HG02759 (cell line): ENCODE measurements at regions not wholly inside any gene's neighbourhood (a gene's known extent, or its start where the extent isn't known, plus 50 kb on each side); places are given as distances from the start of the nearest gene placed in this dataset.

Experiments used
- ATAC-seq: cut with Tn5 transposase; IDR thresholded peaks from one replicate; pipeline ENCODE4 v1.9.1; 2021; ENCODE audit warnings: mild to moderate bottlenecking, moderate library complexity; ENCODE audit not compliant: unreplicated experiment

DNA sequence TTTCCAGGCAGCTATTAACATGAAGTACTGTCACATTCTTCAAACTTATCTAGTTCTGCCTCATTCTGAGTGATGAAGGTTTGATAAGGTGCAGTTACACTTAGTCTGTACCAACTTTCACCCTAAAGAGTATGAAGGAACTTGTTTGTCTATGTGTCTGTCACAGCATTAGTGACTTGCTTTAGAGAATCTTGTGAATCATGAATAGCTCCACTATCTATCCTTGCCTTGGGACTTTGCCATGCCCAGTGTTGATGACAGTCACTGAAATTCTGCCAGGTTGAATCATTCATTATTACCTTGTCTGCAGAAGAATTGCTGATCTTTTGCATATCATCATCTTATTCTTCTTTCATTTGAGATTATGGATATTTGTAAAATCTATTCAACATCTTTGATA is 50.9 kb upstream of the A1CF start:
- ATAC-seq, result no peak

DNA sequence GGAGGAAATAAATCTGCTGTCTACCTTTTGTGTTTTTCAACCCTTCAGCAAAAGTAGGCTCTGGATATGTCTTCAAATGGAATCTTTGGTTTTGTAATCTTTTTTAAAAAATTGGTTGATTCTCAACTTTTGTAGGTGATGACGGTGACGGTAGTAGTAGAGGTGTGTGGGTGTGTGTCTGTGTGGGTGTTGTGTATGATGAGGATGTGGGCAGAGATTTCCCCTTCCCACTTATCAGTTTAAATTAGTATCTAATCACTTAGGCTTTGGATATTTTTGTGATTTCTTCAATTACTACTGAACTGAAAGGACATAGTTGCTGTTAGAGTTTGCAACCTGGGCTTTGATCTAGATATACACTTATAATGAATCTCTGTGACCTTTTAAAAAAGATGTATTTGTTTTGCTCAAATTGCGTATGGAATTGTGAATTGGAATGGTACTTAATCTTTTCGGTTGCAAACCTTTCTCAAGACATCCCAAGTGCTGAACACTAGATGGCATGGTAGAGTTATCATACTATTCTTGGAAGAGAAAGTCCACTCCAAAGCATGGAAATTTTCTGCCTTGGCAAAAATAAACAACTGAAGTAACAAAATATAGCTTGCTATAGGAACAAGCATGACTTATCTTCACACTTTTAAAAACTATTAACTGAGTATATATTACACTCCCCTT is 51.9 kb upstream of the A1CF start:
- no peak for ATAC-seq

DNA sequence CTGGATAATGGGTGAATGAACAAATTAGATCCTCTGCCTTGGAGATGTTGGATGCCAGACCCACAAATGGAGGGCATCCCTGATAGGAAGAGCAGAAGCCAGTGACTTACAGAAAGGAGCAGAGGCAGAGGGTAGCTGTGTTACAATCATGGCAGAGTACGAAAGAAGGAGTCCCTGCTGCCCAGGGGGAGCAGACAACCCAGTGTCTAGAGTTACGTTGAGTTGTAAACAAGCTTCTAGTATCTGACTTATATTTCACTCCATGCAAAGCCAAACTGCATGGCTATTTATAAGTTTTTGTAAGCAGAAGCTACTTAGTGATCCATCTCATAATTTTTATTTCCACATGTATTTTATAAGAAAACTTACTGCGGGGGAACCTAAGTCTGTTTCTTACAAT is 56.2 kb upstream of the A1CF start:
- no peak for ATAC-seq

DNA sequence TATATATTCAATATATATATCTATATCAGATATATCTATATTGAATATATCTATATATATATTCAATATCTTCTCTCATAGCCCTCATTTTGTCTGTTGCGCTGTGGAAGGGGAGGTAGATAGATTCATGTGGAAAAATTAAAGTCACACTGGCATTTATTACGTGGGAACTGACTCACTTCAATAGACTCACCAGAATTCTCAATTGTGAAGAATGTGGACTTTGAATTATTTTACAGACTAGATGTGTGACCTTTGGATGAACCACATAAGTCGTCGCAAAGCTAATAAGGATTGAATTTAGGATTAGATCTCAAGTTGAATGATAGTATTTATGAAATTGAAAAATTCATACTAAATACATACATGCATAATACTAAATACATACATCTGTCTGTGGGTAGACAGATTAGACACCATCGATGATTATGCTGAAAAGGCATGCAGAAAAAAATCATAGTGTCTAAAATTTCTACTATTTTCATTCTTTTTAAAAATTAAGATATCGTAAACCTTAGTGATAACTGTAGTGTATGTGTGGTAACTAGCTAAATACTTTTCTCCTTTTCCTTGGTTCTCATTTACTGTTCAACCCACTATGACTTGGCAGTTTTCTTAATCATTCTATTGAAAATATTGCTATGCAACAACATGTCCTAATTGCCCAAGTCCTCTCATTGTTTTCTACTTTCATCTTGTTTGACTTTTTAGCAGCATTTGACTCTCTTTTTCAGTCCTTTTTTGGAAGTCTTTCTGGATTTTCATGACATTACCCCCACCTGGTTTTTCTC is 61.8 kb upstream of the A1CF start:
- ATAC-seq, result no peak

DNA sequence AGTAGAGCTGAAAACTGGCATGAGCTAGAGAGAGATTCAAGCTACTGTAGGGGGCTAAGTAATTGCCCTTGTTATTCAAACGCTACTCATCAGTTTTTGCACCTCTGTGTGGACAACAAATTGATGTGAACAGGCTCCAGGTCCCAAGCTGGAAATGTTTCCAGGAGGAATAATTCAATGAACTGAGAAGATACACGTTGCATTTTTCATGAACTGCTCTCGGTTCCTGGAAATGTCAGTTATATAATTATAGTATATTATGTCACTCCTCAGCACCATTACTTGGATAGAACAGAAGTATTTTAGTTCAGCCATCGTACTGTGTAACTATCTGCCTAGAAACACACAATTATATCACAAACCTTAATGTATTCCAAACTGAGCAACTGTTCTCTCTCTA is 65.9 kb upstream of the A1CF start:
- no peak for ATAC-seq

DNA sequence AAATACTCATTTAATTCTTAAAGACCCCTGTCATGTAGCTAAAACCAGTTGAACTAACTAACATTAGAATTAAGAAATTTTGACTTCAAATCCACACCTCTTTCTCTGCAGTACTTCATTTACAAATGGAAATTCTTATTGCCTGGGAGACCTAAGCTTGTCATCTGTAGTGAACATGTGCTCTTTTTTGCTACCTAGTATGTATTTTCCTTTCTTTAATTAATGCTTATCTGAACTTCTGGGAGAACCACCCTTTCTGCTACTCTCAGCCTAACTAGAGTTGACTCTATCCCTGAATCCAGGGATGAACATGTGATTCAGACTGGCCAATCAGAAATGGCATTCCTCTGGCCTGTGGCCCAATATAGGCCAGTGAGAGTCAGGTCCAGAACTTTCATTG is 75.9 kb upstream of the A1CF start:
- ATAC-seq, result no peak

DNA sequence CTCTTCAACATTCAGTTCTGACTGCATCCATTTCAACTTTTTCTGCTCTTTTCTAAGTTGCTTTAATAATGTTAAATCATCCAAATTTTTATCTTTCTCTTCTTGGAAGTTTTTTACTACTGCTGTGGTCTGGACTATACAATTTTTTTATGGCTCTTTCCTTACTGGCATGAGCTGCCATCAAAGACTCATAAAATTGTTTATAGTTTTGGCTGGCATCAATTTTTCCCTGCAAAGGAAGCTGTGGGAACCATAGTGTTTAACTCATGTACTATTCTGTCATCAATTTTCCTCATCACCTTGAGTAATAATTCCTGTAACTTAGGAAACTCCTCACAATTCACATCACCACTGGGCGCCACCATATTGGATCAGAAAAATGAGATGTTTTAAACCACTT is 77.6 kb upstream of the A1CF start:
- no peak for ATAC-seq

DNA sequence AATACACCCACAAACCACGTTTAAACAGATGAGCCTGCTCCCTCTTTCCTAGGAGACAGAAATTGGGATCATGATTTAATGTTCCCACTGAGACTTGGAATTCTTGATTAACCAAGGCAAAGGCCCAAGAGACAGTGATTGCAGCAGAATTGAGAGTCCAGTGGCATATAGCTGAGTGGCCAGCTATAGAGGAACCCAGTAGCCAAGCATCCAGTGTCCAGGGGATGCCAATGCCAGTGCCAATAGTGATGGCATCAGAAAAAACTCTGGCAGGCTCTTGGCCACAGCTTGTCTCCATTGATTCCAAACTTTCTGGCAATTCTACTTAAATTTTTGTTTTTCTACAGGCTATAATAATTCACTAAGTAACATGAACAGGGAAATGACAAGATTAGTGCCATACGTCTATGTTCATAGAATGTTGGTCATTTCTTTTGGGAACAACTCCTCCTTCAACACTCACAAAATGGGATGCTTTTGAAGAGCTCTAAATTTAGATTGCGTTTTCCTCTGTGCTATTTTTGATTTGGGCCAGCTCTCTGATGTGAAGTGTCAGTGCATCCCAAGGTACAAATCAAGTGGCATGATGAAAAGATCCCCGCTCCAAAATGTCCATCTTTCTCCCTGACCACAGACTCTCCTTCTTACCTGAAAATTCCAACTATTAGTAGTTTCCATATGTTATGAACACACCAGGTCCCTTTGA is 83.1 kb upstream of the A1CF start:
- no peak for ATAC-seq

DNA sequence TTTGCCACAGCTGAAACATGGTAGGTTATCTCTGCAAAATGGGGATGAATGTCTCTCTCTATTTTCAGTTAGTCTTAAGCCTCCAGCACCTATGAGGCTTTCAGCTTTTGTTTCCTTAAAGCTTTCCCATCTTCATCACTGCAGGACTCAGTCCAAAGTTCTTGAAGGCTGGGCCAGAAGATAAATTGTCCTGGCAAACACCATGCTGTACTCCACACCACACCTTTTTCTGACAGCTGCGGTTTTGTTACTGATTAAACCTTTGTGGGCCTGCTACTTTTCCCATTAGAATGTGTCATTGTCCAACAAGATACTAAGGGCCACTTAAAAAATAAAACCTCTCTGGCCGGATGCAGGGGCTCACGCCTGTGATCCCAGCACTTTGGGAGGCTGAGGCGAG is 87.2 kb upstream of the A1CF start:
- no peak for ATAC-seq

DNA sequence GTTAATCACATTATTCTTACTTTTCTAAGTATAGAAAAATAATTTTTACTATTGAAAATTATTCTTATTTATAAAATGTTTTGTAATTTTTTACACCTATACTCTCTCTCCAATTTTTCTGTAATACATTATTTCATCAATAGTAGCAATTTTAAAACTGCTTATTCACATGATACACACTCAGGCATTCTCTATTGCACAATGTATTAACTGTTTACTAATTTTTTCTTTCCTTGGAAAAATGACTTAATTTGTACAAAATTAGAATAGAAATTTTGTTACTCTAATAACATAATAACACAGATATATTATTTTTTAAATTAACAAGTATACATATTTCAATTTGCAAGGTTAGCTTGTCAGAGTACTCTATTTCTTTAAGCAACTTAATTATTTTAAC is 92.9 kb upstream of the PRKG1 start:
- no peak for ATAC-seq

DNA sequence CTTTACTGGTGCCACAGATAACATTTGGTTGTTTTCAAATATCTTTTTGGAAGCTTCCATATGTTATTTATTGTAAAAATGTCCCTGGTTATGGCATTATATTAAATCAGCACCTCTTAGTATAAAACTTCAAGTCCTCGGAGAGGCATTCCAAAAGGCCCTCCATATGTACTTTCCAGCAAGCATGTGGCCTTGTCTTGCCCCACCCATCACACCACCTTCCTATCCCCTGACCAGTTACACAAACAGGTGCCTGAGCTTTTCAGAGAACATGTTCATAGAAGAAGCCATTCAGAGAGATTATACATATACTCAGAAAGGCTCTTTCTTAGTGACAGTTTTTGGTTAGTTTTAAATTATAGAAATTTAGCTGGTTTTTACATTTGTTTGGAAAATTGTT is 92.4 kb upstream of the PRKG1 start:
- no peak for ATAC-seq

DNA sequence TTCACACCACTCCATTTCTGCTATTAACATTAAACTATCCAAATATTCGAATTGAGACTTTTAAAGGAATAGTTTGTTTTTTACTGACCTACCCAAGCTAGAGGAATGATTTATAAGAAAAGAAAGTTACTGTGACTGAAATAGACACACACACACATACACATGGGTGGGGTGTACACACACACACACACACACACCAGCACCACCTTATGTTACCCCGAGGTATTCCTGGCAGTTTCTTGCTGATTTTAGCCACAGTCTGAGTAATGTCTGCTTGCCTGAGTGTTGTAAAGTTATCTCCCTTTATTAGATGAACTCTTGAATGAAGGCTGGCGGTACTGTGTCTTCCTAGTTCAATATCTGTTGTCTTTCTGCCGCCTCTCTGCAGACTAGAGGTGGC is 91.3 kb upstream of the PRKG1 start:
- no peak for ATAC-seq

DNA sequence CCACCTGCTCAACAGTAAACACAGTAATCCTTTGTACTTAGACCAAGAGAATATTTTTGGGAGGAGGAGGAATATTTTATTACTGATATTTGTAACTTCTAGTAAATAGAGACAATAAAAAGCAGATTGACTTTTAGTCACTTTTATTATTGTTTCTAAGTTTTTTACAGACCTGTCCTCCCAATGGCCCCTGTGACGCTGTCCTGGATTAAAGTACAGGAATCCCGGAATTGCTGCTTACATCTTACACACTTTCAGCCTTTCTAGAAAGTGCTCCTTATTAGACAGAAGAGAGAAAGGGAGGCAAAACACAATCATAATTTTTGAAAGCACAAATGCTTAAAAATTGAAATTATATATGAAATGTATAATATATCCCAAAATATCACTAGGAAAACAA is 86.4 kb upstream of the PRKG1 start:
- no peak for ATAC-seq

DNA sequence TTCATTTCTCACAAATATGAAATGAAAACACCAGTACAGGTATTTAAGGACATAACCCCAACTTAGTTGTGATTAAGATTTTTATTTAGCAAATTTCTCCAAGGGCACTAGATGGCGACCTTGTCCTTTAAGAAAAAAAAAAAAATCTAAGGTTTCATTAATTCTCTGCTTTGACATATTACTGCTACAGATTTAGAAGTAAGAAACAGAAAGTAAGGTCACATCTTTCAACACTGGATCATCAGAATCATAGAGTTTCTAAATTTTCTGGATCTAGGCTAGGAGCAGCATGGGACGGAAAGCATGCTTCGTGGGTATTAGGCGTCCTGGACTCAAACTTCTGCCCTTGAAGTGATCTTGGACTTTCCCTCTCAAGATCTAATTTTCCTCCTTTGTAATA is 85.5 kb upstream of the PRKG1 start:
- no peak for ATAC-seq

DNA sequence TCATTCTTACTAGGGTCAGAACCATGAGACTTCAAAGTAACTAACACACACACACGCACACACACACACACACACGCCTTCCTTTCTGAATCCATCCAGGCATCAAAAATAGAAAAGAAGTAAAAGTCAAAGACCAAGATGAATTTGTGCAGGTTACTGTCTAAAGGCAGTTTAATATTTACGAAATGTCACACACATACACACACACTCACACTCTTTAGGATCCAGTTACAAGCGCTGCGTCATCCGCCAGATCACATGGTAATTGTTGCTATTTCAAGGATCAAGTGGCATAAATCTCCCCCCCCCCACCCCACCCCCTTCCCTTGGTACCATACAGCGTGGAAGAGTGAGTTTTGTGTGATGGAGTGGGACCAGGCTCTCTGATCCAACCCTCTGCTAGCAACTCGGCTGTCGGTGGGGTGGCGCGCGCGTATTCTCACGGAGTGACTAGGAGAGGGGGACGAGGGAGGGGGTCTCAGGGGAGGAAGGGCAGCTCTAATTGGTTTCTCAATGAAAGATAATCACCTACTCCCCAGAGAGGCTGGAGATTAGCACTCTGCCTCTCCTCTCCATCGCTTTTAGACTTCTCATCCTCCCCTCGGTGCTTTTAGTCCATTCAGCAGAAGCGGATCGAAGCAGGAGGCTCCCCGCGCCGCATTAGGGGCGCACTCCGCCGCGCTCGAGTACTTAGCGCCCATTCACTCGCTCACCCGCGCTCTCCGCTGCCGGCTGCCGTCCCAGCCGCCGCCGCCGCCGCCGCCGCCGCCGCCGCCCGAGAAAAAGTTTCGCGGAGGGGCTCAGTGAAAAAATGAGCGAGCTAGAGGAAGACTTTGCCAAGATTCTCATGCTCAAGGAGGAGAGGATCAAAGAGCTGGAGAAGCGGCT is 83.5 kb upstream of the PRKG1 start:
- no peak for ATAC-seq

DNA sequence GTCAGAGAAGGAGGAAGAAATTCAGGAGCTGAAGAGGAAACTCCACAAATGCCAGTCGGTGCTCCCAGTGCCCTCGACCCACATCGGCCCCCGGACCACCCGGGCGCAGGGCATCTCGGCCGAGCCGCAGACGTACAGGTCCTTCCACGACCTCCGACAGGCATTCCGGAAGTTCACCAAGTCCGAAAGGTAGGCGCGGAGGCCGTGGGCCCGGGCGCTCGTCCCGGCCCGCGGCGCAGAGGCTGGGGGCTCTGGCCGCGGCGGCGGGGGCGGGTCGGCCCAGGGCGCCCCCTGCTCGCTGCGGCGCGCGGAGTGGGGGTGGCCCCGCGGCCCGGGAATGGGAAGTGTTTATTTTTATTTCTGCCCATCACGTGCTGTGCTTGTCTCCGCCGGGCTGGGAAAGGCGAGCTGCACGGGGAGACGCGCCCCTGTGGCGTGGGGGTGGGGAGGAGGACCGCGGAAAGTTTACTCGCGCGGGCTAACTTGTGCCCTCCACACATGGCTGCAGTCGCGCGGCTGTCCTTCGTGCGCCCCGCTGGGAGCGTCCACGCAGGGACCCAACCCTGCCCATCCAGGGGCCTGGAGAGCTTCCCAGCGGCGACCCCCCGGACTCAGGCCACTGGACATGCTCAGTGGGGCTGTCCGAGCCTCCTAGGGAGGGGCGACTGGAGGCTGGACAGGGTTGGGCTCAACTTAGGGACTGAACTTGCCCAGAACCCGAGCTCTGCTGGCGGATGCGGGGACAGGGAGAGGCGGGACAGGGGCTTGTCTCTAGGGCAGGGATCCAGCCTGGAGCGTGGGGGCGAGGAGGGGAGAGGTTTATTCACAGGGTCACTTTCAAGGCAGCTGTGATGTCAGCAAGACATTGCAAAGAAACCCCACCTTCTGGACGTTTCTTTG is 82.6 kb upstream of the PRKG1 start:
- no peak for ATAC-seq

DNA sequence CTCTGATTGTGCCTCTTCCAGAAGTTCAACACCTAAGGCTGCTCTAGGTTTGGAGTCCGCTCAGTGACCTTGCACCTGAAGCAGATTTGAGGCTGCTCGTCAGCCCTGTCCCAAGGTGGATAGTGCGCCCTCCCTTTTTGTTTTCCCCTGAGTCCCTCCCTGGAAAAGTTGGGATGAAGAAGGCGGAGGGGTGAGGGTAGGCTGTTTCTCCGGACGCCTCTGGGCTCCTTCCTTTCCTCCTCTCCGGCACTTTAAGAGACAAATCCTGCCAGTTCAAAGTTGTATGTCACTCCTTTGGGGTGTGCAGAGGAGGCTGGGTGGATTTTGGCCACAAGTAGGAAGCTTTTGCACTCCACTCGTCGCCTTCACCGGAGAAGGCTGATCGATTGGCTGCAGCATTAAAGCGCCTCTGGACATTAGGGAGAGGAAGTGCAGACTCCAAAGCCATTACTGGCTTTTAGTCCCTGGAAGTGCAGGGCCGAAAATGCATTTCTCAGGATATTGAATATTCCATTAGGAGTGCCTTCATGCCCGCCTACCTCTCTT is 81.9 kb upstream of the PRKG1 start:
- ATAC-seq, result no peak

DNA sequence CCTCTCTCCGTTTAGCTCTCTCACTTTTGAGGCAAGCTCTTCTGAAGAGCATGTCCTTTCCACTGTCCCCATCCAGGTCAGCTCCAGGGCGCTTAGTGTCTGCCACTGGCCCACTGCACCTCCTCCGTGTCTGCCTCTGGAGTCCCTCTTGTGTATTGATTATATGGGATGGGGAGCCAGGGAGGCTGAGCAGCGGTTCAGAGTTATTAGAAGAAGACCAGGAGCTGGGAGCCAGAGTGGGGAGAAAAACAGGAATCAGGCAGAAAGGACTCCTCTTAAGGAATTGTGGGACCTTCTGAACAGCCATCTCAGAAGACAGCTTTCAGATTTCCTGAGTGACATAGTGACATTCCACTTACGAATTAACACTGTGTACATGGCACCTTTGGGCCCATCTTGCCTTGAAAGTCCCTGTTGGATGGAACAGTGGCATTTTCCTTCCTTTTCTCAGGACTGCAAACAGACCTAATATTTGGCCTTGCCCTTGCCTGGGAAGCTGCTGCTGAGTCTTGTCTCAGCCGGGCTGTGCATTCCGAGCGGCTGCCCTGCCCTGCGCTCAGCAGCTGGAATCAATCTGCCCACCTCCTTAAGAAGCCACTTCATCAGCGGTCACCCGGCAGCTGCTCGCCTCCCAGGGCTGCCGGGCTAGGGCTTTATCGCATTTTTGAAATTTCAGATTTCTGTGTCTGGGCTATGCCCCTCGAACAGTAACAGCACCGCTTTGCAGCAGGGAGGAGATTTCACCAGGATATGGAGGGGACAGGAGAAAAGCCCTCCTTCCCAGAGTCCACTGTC is 81.1 kb upstream of the PRKG1 start:
- ATAC-seq, result no peak

DNA sequence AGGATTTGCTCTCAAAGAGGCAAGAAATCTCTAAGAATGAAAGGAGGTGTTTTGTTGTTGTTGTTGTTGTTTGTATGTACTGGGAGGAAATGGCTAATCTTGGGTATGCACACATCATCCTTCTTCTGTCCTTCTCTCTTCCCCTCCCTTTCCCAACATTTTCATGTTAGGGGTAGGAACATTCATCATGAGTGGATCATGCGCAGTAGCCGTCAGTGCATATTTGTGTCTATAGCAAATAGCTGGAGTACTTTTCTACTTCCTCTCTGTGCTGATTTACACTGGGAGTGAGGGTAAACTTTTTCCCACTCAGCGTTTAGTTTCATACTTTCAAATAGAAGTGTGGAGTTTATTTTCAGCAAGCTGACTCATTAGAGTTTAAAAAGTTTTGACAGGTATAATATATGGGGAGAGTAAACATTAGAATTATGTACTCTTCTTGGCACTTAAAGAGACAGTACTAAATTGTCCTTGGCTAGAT is 80.5 kb upstream of the PRKG1 start:
- no peak for ATAC-seq
